ACC112 (cell line): ENCODE measurements at regions not wholly inside any gene's neighbourhood (a gene's known extent, or its start where the extent isn't known, plus 50 kb on each side); places are given as distances from the start of the nearest gene placed in this dataset.

Experiments used
- H2AFZ ChIP-seq: fragments of 200-600 bp; sonication (generic); one replicate; pipeline ENCODE4 v1.6.0; 2017; ENCODE audit warnings: antibody characterized with exemption, low read length; ENCODE audit not compliant: unreplicated experiment
- H3K27ac ChIP-seq: fragments of 200-600 bp; sonication (generic); 2 replicates; pipeline ENCODE4 v1.5.1; 2014; ENCODE audit warnings: low read depth, mild to moderate bottlenecking, antibody characterized with exemption, low read length, moderate library complexity
- H3K27me3 ChIP-seq: fragments of 200-600 bp; sonication (generic); 2 replicates; pipeline ENCODE4 v1.6.1; 2014; ENCODE audit warnings: mild to moderate bottlenecking, antibody characterized with exemption, low read length, moderate library complexity, mixed read lengths; ENCODE audit not compliant: insufficient read depth
- H3K36me3 ChIP-seq: fragments of 200-600 bp; sonication (generic); 2 replicates; pipeline ENCODE4 v1.6.1; 2016; ENCODE audit warnings: mild to moderate bottlenecking, antibody characterized with exemption, low read length, moderate library complexity, mixed read lengths; ENCODE audit not compliant: insufficient read depth
- H3K4me1 ChIP-seq: fragments of 200-600 bp; sonication (generic); one replicate; pipeline ENCODE4 v1.6.1; 2016; ENCODE audit warnings: low read length, mixed read lengths; ENCODE audit not compliant: insufficient read depth, unreplicated experiment, control insufficient read depth
- H3K4me3 ChIP-seq: fragments of 200-600 bp; sonication (generic); 2 replicates; pipeline ENCODE4 v1.5.1; 2014; ENCODE audit warnings: mild to moderate bottlenecking, low read depth, low read length
- H3K79me2 ChIP-seq: fragments of 200-600 bp; sonication (generic); one replicate; pipeline ENCODE4 v1.6.0; 2016; ENCODE audit warnings: low read length; ENCODE audit not compliant: control insufficient read depth, unreplicated experiment, insufficient read depth

DNA sequence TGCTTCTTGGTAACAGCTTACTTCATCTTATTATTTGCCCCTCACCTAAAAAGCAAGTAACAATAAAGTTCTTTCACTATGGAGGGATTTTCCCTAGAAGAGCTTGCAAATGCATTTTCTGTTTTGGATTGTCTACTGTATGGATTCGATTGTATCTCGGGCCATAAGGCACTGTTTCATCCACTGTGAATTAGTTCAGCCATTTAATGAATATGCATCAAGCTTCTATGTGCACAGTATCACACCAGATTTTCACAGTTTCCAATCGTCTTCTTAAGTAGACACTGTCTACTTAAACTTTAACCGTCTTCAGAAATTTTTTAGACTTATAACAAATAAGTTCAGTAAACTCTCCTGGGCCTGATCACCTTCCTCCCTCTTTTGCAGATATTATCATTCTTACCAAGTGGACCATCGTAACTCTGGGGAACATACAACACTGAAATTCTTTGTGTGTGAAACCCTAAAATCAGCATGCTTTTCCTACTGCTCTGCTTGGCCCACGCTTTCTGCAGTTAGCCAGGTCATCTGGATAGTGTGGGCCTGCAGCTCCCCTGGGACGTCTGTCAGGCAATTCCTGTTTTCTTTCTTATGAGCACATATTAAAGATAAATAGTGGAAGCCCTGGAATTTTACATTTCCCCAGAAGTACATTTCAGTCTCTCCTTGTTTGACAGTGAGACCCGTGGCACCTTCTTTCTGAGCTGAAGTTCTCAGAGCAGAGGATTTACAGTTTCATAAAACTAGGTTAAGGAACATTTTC, 136.5 kb upstream of the PDE10A start:
- peaks cover 16% of the 10 kb centered on the region for H3K4me1 ChIP-seq
- H3K36me3 ChIP-seq = no peaks in the 10 kb centered on the region
- no peaks in the 10 kb centered on the region for H3K79me2 ChIP-seq
- no peak overlapping the region for H3K4me3 ChIP-seq
- H3K27ac ChIP-seq = peak overlapping the region; percentile 66
- H2AFZ ChIP-seq = peak overlapping the region; percentile 46
- no peaks in the 10 kb centered on the region for H3K27me3 ChIP-seq

GRCh38 chr6:165798991-165799390, 135.9 kb upstream of the PDE10A start:
- Histone ChIP-seq H3K4me1 (peaks cover 16% of the 10 kb centered on the region), H3K79me2 (no peaks in the 10 kb centered on the region), H3K36me3 (no peaks in the 10 kb centered on the region), H3K4me3 (no peak overlapping the region), H3K27ac (no peak overlapping the region), H3K27me3 (no peaks in the 10 kb centered on the region), H2AFZ (no peak overlapping the region)

GRCh38 chr6:165794179-165794601, 131.1 kb upstream of the PDE10A start:
- no peak overlapping the region for H3K4me3 ChIP-seq
- H3K79me2 ChIP-seq = no peaks in the 10 kb centered on the region
- H3K27me3 ChIP-seq = no peaks in the 10 kb centered on the region
- peaks cover under 1% of the 10 kb centered on the region for H3K4me1 ChIP-seq
- H3K36me3 ChIP-seq = no peaks in the 10 kb centered on the region
- H2AFZ ChIP-seq = no peak overlapping the region
- no peak overlapping the region for H3K27ac ChIP-seq

- no peak overlapping the region for H3K27ac ChIP-seq
Measured at GRCh38 chr6:165793287-165793825, 130.3 kb upstream of the PDE10A start.

GRCh38 chr6:165791876-165792437, 128.9 kb upstream of the PDE10A start:
- Histone ChIP-seq H3K79me2 (no peaks in the 10 kb centered on the region), H3K4me3 (no peak overlapping the region), H3K36me3 (no peaks in the 10 kb centered on the region), H3K4me1 (no peaks in the 10 kb centered on the region), H3K27ac (no peak overlapping the region), H3K27me3 (no peaks in the 10 kb centered on the region), H2AFZ (no peak overlapping the region)

More at GRCh38 chr6:165793287-165793825, 130.3 kb upstream of the PDE10A start:
- Histone ChIP-seq H3K27me3 (no peaks in the 10 kb centered on the region), H3K4me1 (no peaks in the 10 kb centered on the region), H3K36me3 (no peaks in the 10 kb centered on the region), H3K79me2 (no peaks in the 10 kb centered on the region), H3K4me3 (no peak overlapping the region), H2AFZ (no peak overlapping the region)

- H3K4me1 ChIP-seq = no peaks in the 10 kb centered on the region
- H3K27ac ChIP-seq = no peak overlapping the region
- H2AFZ ChIP-seq = no peak overlapping the region
- H3K36me3 ChIP-seq = no peaks in the 10 kb centered on the region
- H3K79me2 ChIP-seq = no peaks in the 10 kb centered on the region
- no peak overlapping the region for H3K4me3 ChIP-seq
- H3K27me3 ChIP-seq = no peaks in the 10 kb centered on the region
Measured at GRCh38 chr6:165791306-165791705, 128.3 kb upstream of the PDE10A start.

GRCh38 chr6:165782812-165783211, 119.8 kb upstream of the PDE10A start:
- H3K27me3 ChIP-seq = no peaks in the 10 kb centered on the region
- H3K4me1 ChIP-seq = no peaks in the 10 kb centered on the region
- no peak overlapping the region for H3K4me3 ChIP-seq
- H3K79me2 ChIP-seq = no peaks in the 10 kb centered on the region
- no peak overlapping the region for H3K27ac ChIP-seq
- H2AFZ ChIP-seq = no peak overlapping the region
- no peaks in the 10 kb centered on the region for H3K36me3 ChIP-seq

DNA sequence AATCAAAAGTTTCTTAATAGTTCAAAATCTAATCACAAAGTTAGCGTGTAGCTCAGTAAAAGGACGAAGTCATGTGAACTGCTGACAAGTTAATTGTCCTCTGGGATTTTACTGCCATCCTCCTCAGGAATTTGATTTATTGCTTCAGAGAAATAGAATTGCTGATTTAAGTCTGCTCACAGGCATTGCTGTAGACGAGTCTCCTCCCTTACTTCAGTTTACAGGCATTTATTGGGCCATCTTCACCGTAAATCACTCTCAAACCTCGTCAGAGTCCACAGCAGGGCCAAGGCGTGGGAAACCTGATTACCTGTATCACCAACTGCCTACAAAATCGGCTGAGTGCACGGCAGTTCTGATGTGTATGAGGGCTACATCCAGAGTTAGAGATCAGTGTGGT, 119.1 kb upstream of the PDE10A start:
- Histone ChIP-seq H2AFZ (no peak overlapping the region), H3K27ac (no peak overlapping the region), H3K4me1 (no peaks in the 10 kb centered on the region)

DNA sequence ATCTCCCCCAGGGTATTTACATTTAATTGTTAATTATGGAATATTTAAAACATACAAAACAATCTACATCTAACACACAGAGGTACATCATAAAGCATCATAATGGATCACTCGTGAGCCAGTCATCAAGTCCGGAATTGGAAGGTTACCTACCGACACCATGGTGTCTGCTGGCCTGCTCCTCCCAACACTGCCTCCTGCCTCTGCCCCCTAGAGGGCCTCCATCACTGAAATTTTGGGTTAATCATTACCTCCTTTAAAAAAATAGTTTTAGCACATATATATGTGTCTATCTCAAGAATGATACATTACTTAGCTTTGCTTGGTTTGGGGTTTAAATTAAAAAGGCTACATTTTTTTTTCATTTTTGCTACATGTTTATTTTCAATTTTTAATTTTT, 114.6 kb upstream of the PDE10A start:
- no peaks in the 10 kb centered on the region for H3K36me3 ChIP-seq
- no peaks in the 10 kb centered on the region for H3K27me3 ChIP-seq
- H2AFZ ChIP-seq = no peak overlapping the region
- no peaks in the 10 kb centered on the region for H3K79me2 ChIP-seq
- H3K27ac ChIP-seq = no peak overlapping the region
- no peak overlapping the region for H3K4me3 ChIP-seq
- H3K4me1 ChIP-seq = no peaks in the 10 kb centered on the region

More for the DNA sequence above, 119.1 kb upstream of the PDE10A start:
- H3K4me3 ChIP-seq = no peak overlapping the region
- H3K27me3 ChIP-seq = no peaks in the 10 kb centered on the region
- no peaks in the 10 kb centered on the region for H3K36me3 ChIP-seq
- no peaks in the 10 kb centered on the region for H3K79me2 ChIP-seq

- H3K4me1 ChIP-seq = no peaks in the 10 kb centered on the region
- H3K27ac ChIP-seq = no peak overlapping the region
- H3K4me3 ChIP-seq = no peak overlapping the region
- H2AFZ ChIP-seq = no peak overlapping the region
- H3K79me2 ChIP-seq = no peaks in the 10 kb centered on the region
- H3K36me3 ChIP-seq = no peaks in the 10 kb centered on the region
- no peaks in the 10 kb centered on the region for H3K27me3 ChIP-seq
Measured at GRCh38 chr6:165776691-165777090, 113.7 kb upstream of the PDE10A start.

GRCh38 chr6:165775721-165776120, 112.7 kb upstream of the PDE10A start:
- no peaks in the 10 kb centered on the region for H3K4me1 ChIP-seq
- no peak overlapping the region for H2AFZ ChIP-seq
- H3K27me3 ChIP-seq = no peaks in the 10 kb centered on the region
- no peak overlapping the region for H3K4me3 ChIP-seq
- no peaks in the 10 kb centered on the region for H3K79me2 ChIP-seq
- no peaks in the 10 kb centered on the region for H3K36me3 ChIP-seq
- no peak overlapping the region for H3K27ac ChIP-seq
